MM.1S (cell line): ENCODE measurements at regions not wholly inside any gene's neighbourhood (a gene's known extent, or its start where the extent isn't known, plus 50 kb on each side); places are given as distances from the start of the nearest gene placed in this dataset.

ENCODE experiments used
- DNase-seq: peaks from one replicate; pipeline ENCODE4 v3.0.0-alpha.2; 2015
- H2AFZ ChIP-seq: fragments of 300-600 bp; sonication (generic); 2 replicates; pipeline ENCODE4 v1.6.0; 2016; ENCODE audit warnings: antibody characterized with exemption, low read length
- H3F3A ChIP-seq: fragments of 300-600 bp; sonication (generic); 2 replicates; pipeline ENCODE4 v1.6.1; 2016; ENCODE audit warnings: mild to moderate bottlenecking, antibody characterized with exemption, low read length, moderate library complexity, mixed read lengths; ENCODE audit not compliant: insufficient read depth
- H3K27ac ChIP-seq: fragments of 300-600 bp; sonication (generic); 2 replicates; pipeline ENCODE4 v1.5.1; 2016; ENCODE audit warnings: mild to moderate bottlenecking, low read length
- H3K27me3 ChIP-seq: fragments of 300-600 bp; sonication (generic); replicated peaks from 2 replicates; pipeline ENCODE4 v1.6.0; 2016; ENCODE audit warnings: low read length; ENCODE audit not compliant: insufficient read depth
- H3K36me3 ChIP-seq: fragments of 300-600 bp; sonication (generic); replicated peaks from 2 replicates; pipeline ENCODE4 v1.6.1; 2016; ENCODE audit warnings: mild to moderate bottlenecking, low read length, mixed read lengths; ENCODE audit not compliant: insufficient read depth
- H3K4me1 ChIP-seq: fragments of 300-600 bp; sonication (generic); 2 replicates; pipeline ENCODE4 v1.6.1; 2016; ENCODE audit warnings: low read length, mixed read lengths
- H3K4me2 ChIP-seq: fragments of 300-600 bp; sonication (generic); 2 replicates; pipeline ENCODE4 v1.6.0; 2016; ENCODE audit warnings: low read depth, low read length
- H3K4me3 ChIP-seq: fragments of 300-600 bp; sonication (generic); 2 replicates; pipeline ENCODE4 v1.5.1; 2016; ENCODE audit warnings: low read length, mixed read lengths
- H3K79me2 ChIP-seq: fragments of 300-600 bp; sonication (generic); 2 replicates; pipeline ENCODE4 v1.6.1; 2016; ENCODE audit warnings: mixed run types, low read length, mixed read lengths
- H3K9ac ChIP-seq: fragments of 300-600 bp; sonication (generic); 2 replicates; pipeline ENCODE4 v1.6.1; 2016; ENCODE audit warnings: low read length, mixed read lengths
- H3K9me2 ChIP-seq: fragments of 300-600 bp; sonication (generic); replicated peaks from 2 replicates; pipeline ENCODE4 v1.6.1; 2016; ENCODE audit warnings: mild to moderate bottlenecking, low read length, mixed read lengths; ENCODE audit not compliant: insufficient read depth
- H3K9me3 ChIP-seq: fragments of 300-600 bp; sonication (generic); replicated peaks from 2 replicates; pipeline ENCODE4 v1.6.1; 2016; ENCODE audit warnings: mild to moderate bottlenecking, low read length, mixed read lengths; ENCODE audit not compliant: insufficient read depth
- H4K20me1 ChIP-seq: fragments of 300-600 bp; sonication (generic); 2 replicates; pipeline ENCODE4 v1.6.1; 2016; ENCODE audit warnings: mild to moderate bottlenecking, low read length, moderate library complexity, mixed read lengths; ENCODE audit not compliant: insufficient read depth
- EZH2 ChIP-seq: fragments of 300-600 bp; sonication (generic); optimal IDR thresholded peaks from 2 replicates; pipeline ENCODE3; 2017; ENCODE audit warnings: low read depth, mild to moderate bottlenecking, antibody characterized with exemption, low read length, mixed read lengths
- EZH2phosphoT487 ChIP-seq: fragments of 300-600 bp; sonication (generic); IDR thresholded peaks from 2 replicates; pipeline ENCODE4 v1.6.1; 2018; ENCODE audit warnings: antibody characterized with exemption, low read length
- TF ChIP-seq, protein P1 (sequence below): fragments of 300-600 bp; sonication (generic); IDR thresholded peaks from 2 replicates; pipeline ENCODE4 v1.5.1; 2016; ENCODE audit warnings: antibody characterized with exemption, low read length, mixed read lengths

DNA sequence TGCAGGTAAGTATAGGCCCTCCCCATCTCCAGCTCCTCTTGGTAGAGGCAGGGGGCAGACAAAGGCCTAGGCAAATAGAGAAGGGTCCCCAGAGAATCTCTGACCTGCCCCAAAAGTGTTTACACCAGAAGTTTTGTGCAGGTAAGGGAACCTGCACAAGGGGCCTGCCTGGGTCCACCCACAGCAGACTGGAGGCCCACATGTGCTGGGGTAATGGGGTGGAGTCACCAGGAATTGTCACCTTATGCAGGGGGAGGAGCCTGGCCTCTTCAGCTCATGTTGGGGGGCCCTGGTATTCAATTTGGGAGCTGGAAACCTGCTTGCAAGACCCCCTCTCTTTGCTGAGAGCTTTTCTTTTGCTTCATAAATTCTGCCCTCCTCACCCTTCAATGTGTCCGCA, 302.7 kb downstream of the ZEB1 start:
- Histone ChIP-seq H2AFZ (no peak overlapping the region), H3K4me1 (no peaks in the 10 kb centered on the region), H3K4me2 (no peak overlapping the region), H3K4me3 (no peak overlapping the region), H3K9ac (no peak overlapping the region), H3K9me2 (no peaks in the 10 kb centered on the region), H4K20me1 (no peaks in the 10 kb centered on the region), H3K79me2 (no peaks in the 10 kb centered on the region), H3K36me3 (no peaks in the 10 kb centered on the region), H3K27ac (no peak overlapping the region), H3K9me3 (no peaks in the 10 kb centered on the region), H3K27me3 (no peaks in the 10 kb centered on the region), H3F3A (no peaks in the 10 kb centered on the region)
- no peak for TF ChIP-seq EZH2phosphoT487
- TF ChIP-seq, protein P1, sequence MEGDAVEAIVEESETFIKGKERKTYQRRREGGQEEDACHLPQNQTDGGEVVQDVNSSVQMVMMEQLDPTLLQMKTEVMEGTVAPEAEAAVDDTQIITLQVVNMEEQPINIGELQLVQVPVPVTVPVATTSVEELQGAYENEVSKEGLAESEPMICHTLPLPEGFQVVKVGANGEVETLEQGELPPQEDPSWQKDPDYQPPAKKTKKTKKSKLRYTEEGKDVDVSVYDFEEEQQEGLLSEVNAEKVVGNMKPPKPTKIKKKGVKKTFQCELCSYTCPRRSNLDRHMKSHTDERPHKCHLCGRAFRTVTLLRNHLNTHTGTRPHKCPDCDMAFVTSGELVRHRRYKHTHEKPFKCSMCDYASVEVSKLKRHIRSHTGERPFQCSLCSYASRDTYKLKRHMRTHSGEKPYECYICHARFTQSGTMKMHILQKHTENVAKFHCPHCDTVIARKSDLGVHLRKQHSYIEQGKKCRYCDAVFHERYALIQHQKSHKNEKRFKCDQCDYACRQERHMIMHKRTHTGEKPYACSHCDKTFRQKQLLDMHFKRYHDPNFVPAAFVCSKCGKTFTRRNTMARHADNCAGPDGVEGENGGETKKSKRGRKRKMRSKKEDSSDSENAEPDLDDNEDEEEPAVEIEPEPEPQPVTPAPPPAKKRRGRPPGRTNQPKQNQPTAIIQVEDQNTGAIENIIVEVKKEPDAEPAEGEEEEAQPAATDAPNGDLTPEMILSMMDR, result no peak
- no peak for TF ChIP-seq EZH2
- DNase-seq, result no peak

DNA sequence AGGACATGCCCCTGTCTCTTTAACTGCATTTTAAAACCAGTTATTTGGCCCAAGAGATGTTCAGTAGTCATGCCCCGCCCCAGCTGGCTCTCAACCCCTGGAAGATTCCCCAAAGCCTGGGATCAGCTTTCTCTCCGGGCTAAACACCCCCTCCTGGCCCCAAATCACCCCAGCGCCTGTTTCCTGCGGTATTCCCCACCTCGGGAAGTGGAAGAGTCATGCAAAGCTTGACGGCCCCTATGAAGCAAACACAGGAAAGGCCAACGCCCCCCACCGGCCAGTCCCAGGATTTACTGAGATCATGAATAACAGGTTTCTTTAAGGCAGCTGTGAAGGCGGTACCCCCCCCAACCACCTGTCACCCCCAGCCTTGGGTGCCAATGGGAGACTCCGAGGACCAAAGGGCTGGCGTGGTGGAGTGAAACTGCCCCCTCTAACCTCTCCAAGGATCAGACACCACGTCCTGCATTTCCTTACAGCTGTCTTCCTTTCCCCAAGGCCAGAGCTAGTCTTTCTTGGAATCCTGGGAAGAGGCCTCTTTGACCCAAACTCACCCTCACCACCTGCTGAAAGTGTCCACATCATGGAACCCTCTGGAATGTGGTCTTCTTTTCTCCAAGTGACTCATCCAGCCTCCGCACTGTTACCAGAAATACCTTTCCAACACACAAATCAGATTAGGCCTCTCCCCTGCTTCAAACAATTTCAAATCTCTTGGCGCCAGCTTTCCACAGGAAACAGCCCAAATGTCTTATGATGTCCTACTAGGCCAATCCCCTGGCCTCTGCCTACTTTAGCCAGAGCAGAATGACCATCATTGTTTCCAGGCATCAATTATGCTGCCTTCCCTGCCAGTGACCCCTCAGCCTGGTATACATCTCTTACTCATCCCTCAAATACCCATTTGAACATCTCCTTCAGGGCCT, 301.5 kb downstream of the ZEB1 start:
- H3K27me3 ChIP-seq, result no peaks in the 10 kb centered on the region
- H3K79me2 ChIP-seq, result no peaks in the 10 kb centered on the region
- H3F3A ChIP-seq, result no peaks in the 10 kb centered on the region
- no peak for TF ChIP-seq EZH2phosphoT487
- TF ChIP-seq, protein P1, result no peak
- no peak for TF ChIP-seq EZH2
- no peaks in the 10 kb centered on the region for H4K20me1 ChIP-seq
- no peaks in the 10 kb centered on the region for H3K36me3 ChIP-seq
- DNase-seq, result no peak
- H2AFZ ChIP-seq, result no peak overlapping the region
- H3K4me3 ChIP-seq, result no peak overlapping the region
- no peaks in the 10 kb centered on the region for H3K9me2 ChIP-seq
- no peaks in the 10 kb centered on the region for H3K9me3 ChIP-seq
- H3K4me1 ChIP-seq, result no peaks in the 10 kb centered on the region
- H3K4me2 ChIP-seq, result no peak overlapping the region
- no peak overlapping the region for H3K9ac ChIP-seq
- H3K27ac ChIP-seq, result no peak overlapping the region

DNA sequence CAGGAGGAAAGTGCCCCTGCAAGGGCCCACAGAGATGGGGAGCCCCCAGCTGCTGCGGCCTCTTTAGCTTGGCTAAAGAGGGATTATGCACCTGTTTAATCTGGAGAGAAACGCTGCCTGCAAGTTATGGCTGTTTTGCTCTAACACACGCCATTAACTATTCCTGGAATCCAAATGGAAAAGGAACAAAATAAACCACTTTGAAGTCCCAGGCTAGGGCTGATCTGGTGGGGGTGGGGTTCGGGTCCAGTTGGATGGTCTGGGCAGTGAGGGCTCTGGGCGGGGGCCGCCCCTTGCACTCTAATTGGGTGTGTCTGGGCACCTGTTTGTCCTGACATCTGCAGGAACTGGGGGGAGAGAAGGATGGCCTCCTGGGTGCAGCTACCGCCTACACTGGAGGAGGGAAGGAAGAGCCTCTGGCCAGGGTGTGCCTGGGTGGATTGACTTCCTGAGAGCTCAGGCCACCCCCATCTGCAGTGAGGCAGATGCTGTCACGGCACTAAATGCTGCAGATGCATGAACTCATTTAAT, 300.6 kb downstream of the ZEB1 start:
- Histone ChIP-seq H3K79me2 (no peaks in the 10 kb centered on the region), H3K36me3 (no peaks in the 10 kb centered on the region), H3K4me3 (no peak overlapping the region), H3K4me1 (no peaks in the 10 kb centered on the region), H2AFZ (no peak overlapping the region), H3K27ac (no peak overlapping the region), H3K9me2 (no peaks in the 10 kb centered on the region), H3F3A (no peaks in the 10 kb centered on the region), H3K9ac (no peak overlapping the region), H4K20me1 (no peaks in the 10 kb centered on the region), H3K4me2 (no peak overlapping the region), H3K27me3 (no peaks in the 10 kb centered on the region), H3K9me3 (no peaks in the 10 kb centered on the region)
- no peak for DNase-seq
- TF ChIP-seq, protein P1, result no peak
- TF ChIP-seq EZH2phosphoT487 (no peak), EZH2 (no peak)
